Liver (tissue), 8 donors: ENCODE measurements at regions not wholly inside any gene's neighbourhood (a gene's known extent, or its start where the extent isn't known, plus 50 kb on each side); places are given as distances from the start of the nearest gene placed in this dataset.

Experiments used
- DNase-seq: peaks from one replicate; pipeline ENCODE4 v3.0.0-alpha.2; 2017; ENCODE audit warnings: low spot score
- H3K27ac ChIP-seq, 2 donors: one replicate each; pipeline ENCODE4 v1.7.0; 2013; ENCODE audit warnings: inconsistent platforms in 2 of 2, low read length in 2 of 2, control low read depth in 1 of 2, low read depth in 1 of 2, mild to moderate bottlenecking in 1 of 2
- H3K27me3 ChIP-seq, 4 donors: one replicate each; pipeline versions ENCODE4 v1.6.1 to v1.7.0; 2013; ENCODE audit warnings: low read length in 3 of 4, inconsistent platforms in 1 of 4, mild to moderate bottlenecking in 1 of 4, moderate library complexity in 1 of 4; ENCODE audit not compliant: control insufficient read depth in 4 of 4, insufficient read depth in 4 of 4
- H3K36me3 ChIP-seq, 4 donors: one replicate each; pipeline versions ENCODE4 v1.6.1 to v1.7.0; 2013; ENCODE audit warnings: low read length in 3 of 4, mild to moderate bottlenecking in 3 of 4, low read depth in 1 of 4, moderate library complexity in 1 of 4; ENCODE audit not compliant: control insufficient read depth in 4 of 4, insufficient read depth in 3 of 4
- H3K4me1 ChIP-seq, 4 donors: one replicate each; pipeline versions ENCODE4 v1.6.1 to v1.7.0; 2013; ENCODE audit warnings: low read length in 3 of 4, mild to moderate bottlenecking in 3 of 4, moderate library complexity in 1 of 4; ENCODE audit not compliant: control insufficient read depth in 4 of 4, insufficient read depth in 4 of 4
- H3K4me3 ChIP-seq, 3 donors: one replicate each; pipeline versions ENCODE4 v1.6.1 to v1.7.0; 2013; ENCODE audit warnings: low read length in 3 of 3, control low read depth in 1 of 3, low read depth in 1 of 3, mild to moderate bottlenecking in 1 of 3
- H3K9ac ChIP-seq, 2 donors: one replicate each; pipeline ENCODE4 v1.7.0; 2013; ENCODE audit warnings: low read length in 2 of 2, mild to moderate bottlenecking in 2 of 2, moderate library complexity in 2 of 2, control low read depth in 1 of 2, low read depth in 1 of 2
- H3K9me3 ChIP-seq, 4 donors: one replicate each; pipeline versions ENCODE4 v1.6.1 to v1.7.0; 2013; ENCODE audit warnings: low read length in 3 of 4; ENCODE audit not compliant: control insufficient read depth in 4 of 4
- ATF3 ChIP-seq: IDR thresholded peaks from 2 replicates; pipeline ENCODE4 v1.6.1; 2016; ENCODE audit warnings: antibody characterized with exemption
- CTCF ChIP-seq: fragments of 150-350 bp; IDR thresholded peaks from 2 replicates; pipeline ENCODE4 v1.5.1; 2017; ENCODE audit warnings: improper control_type of control experiment, low read depth, low read length; ENCODE audit not compliant: missing input control
- EGR1 ChIP-seq, 2 donors: IDR thresholded peaks; 2 replicates each; pipeline ENCODE4 v1.6.1; 2016 to 2018; ENCODE audit warnings: antibody characterized with exemption in 2 of 2, low read depth in 2 of 2
- FOXA1 ChIP-seq: IDR thresholded peaks from 2 replicates; pipeline ENCODE4 v1.6.1; 2016; ENCODE audit warnings: antibody characterized with exemption
- FOXA2 ChIP-seq: IDR thresholded peaks from 2 replicates; pipeline ENCODE4 v1.6.1; 2016; ENCODE audit warnings: antibody characterized with exemption
- GABPA ChIP-seq, 2 donors: IDR thresholded peaks in 1 of 2; conservative IDR thresholded peaks in 1 of 2; 2 replicates each; pipeline ENCODE4 v1.6.1; 2016; ENCODE audit warnings: antibody characterized with exemption in 2 of 2, mild to moderate bottlenecking in 1 of 2, moderate library complexity in 1 of 2
- HNF4A ChIP-seq, 2 donors: conservative IDR thresholded peaks; 2 replicates each; pipeline ENCODE4 v1.6.1; 2016; ENCODE audit warnings: antibody characterized with exemption in 2 of 2, mild to moderate bottlenecking in 2 of 2
- HNF4G ChIP-seq: IDR thresholded peaks from 2 replicates; pipeline ENCODE4 v1.6.1; 2016; ENCODE audit warnings: antibody characterized with exemption
- JUND ChIP-seq, 2 donors: IDR thresholded peaks; 2 replicates each; pipeline ENCODE4 v1.6.1; 2016; ENCODE audit warnings: antibody characterized with exemption in 2 of 2
- MAX ChIP-seq: IDR thresholded peaks from 2 replicates; pipeline ENCODE4 v1.6.1; 2016; ENCODE audit warnings: antibody characterized with exemption
- NR2F2 ChIP-seq: IDR thresholded peaks from 2 replicates; pipeline ENCODE4 v1.6.1; 2016; ENCODE audit warnings: antibody characterized with exemption
- RAD21 ChIP-seq, 2 donors: IDR thresholded peaks; 2 replicates each; pipeline ENCODE4 v1.6.1; 2016; ENCODE audit warnings: antibody characterized with exemption in 2 of 2, mild to moderate bottlenecking in 2 of 2
- REST ChIP-seq: IDR thresholded peaks from 2 replicates; pipeline ENCODE4 v1.6.1; 2016; ENCODE audit warnings: antibody characterized with exemption, mild to moderate bottlenecking
- RXRA ChIP-seq, 2 donors: IDR thresholded peaks; 2 replicates each; pipeline ENCODE4 v1.6.1; 2017 to 2018; ENCODE audit warnings: antibody characterized with exemption in 2 of 2, mild to moderate bottlenecking in 1 of 2
- SP1 ChIP-seq: IDR thresholded peaks from 2 replicates; pipeline ENCODE4 v1.6.1; 2018; ENCODE audit warnings: antibody characterized with exemption, mild to moderate bottlenecking
- TAF1 ChIP-seq: conservative IDR thresholded peaks from 2 replicates; pipeline ENCODE4 v1.6.1; 2016; ENCODE audit warnings: antibody characterized with exemption, mild to moderate bottlenecking
- YY1 ChIP-seq: IDR thresholded peaks from 2 replicates; pipeline ENCODE4 v1.6.1; 2016; ENCODE audit warnings: antibody characterized with exemption, mild to moderate bottlenecking
- ZBTB33 ChIP-seq: IDR thresholded peaks from 2 replicates; pipeline ENCODE4 v1.6.1; 2016; ENCODE audit warnings: antibody characterized with exemption
- WGBS: extraction: QIAGEN DNeasy Blood & Tissue Kit; methylation state at CpG from one replicate; pipeline ENCODE4 v1.1.7; 2013; 5-methylcytosine and 5-hydroxymethylcytosine counted together
- donor health status: healthy.
- donor health status: healthy.
- donor health status: healthy.
- donor health status: healthy.
- donor health status: healthy.

- no peak overlapping the region for H3K27ac ChIP-seq
- TF ChIP-seq ATF3 (no peak), RXRA (IDR thresholded peaks at IDR 0.05) (no peak), RAD21 (IDR thresholded peaks at IDR 0.05) (no peak)
- H3K9ac ChIP-seq = no peak overlapping the region
- no peak for DNase-seq
- 79% methylated on average over 11 of the region's 11 CpGs for WGBS
- no peaks in the 10 kb centered on the region for H3K27me3 ChIP-seq
- H3K4me3 ChIP-seq = no peak overlapping the region
- H3K36me3 ChIP-seq = no peaks in the 10 kb centered on the region
- H3K9me3 ChIP-seq = peaks cover 0 to 3% (median under 1%) of the 10 kb centered on the region in 4 donors
- no peaks in the 10 kb centered on the region for H3K4me1 ChIP-seq
These were observed 446.8 kb upstream of the SOX5 start for GRCh38 chr12:24396224-24396623.

- no peak for TF ChIP-seq NR2F2
- TF ChIP-seq GABPA (IDR thresholded peaks at IDR 0.05 in 1 of 2, conservative IDR thresholded peaks at IDR 0.05 in 1 of 2) = no peak
- no peak for TF ChIP-seq RAD21 (IDR thresholded peaks at IDR 0.05)
- TF ChIP-seq ZBTB33 = no peak
- TF ChIP-seq SP1 = no peak
- TF ChIP-seq FOXA1 = no peak
- TF ChIP-seq TAF1 = no peak
- TF ChIP-seq MAX = no peak
- TF ChIP-seq REST = no peak
- TF ChIP-seq FOXA2 = no peak
- TF ChIP-seq EGR1 (IDR thresholded peaks at IDR 0.05; ENCODE audit: low read depth in 2 of 2) = no peak
- no peak for TF ChIP-seq HNF4G
- no peak for TF ChIP-seq CTCF
- no peak for TF ChIP-seq ATF3
- TF ChIP-seq JUND (IDR thresholded peaks at IDR 0.05) = no peak
- TF ChIP-seq YY1 = no peak
- TF ChIP-seq HNF4A (conservative IDR thresholded peaks at IDR 0.05) = no peak
- no peak for TF ChIP-seq RXRA (IDR thresholded peaks at IDR 0.05)
These were observed 444.8 kb upstream of the SOX5 start for GRCh38 chr12:24394246-24394645.

More at GRCh38 chr12:24394246-24394645, 444.8 kb upstream of the SOX5 start:
- no peaks in the 10 kb centered on the region for H3K4me1 ChIP-seq
- H3K4me3 ChIP-seq = no peak overlapping the region
- peaks cover 0 to 3% (median under 1%) of the 10 kb centered on the region in 4 donors for H3K9me3 ChIP-seq
- no peaks in the 10 kb centered on the region for H3K27me3 ChIP-seq
- no peak overlapping the region for H3K9ac ChIP-seq
- no peak overlapping the region for H3K27ac ChIP-seq
- 88% methylated on average over 3 of the region's 3 CpGs for WGBS
- DNase-seq = no peak
- no peaks in the 10 kb centered on the region for H3K36me3 ChIP-seq
